Activated T-cell treated with anti-CD3 and anti-CD28 coated beads, Interleukin-2, amount 50 U/mL, for 1 hour (primary cell): ENCODE measurements at regions not wholly inside any gene's neighbourhood (a gene's known extent, or its start where the extent isn't known, plus 50 kb on each side); places are given as distances from the start of the nearest gene placed in this dataset.
"Not testable (repeated sequence)": the region's sequence is repeated elsewhere in the genome, so short reads cannot be mapped to it uniquely, and the experiment has no call there.

Experiments
- DNase-seq: peaks from one replicate; pipeline ENCODE4 v3.0.0-alpha.2; 2020

- no peak for DNase-seq
Observed at GRCh38 chr6:40146902-40147301, 212.6 kb upstream of the MOCS1 start.

GRCh38 chr6:40139447-40139846 lies 205.2 kb upstream of the MOCS1 start:
- DNase-seq, result no peak

GRCh38 chr6:40138273-40138720 lies 204.0 kb upstream of the MOCS1 start:
- DNase-seq, result no peak

- no peak for DNase-seq
Observed at GRCh38 chr6:40135491-40136072, 201.3 kb upstream of the MOCS1 start.

- DNase-seq, result not testable (repeated sequence)
Observed at GRCh38 chr6:40133981-40134380, 199.7 kb upstream of the MOCS1 start.

GRCh38 chr6:40131675-40132074 lies 197.4 kb upstream of the MOCS1 start:
- DNase-seq, result no peak

- no peak for DNase-seq
Observed at GRCh38 chr6:40128127-40128526, 193.9 kb upstream of the MOCS1 start.

- DNase-seq, result no peak
Observed at GRCh38 chr6:40125680-40126394, 191.6 kb upstream of the MOCS1 start.

- no peak for DNase-seq
Observed at GRCh38 chr6:40124924-40125323, 190.7 kb upstream of the MOCS1 start.

GRCh38 chr6:40116832-40117231 lies 182.6 kb upstream of the MOCS1 start:
- DNase-seq, result no peak

- no peak for DNase-seq
Observed at GRCh38 chr6:40112350-40112749, 178.1 kb upstream of the MOCS1 start.

GRCh38 chr6:40108736-40109135 lies 174.5 kb upstream of the MOCS1 start:
- DNase-seq, result no peak

- DNase-seq, result no peak
Observed at GRCh38 chr6:40106840-40107239, 172.6 kb upstream of the MOCS1 start.

- no peak for DNase-seq
Observed at GRCh38 chr6:40098774-40099173, 164.5 kb upstream of the MOCS1 start.

- no peak for DNase-seq
Observed at GRCh38 chr6:40097590-40097989, 163.3 kb upstream of the MOCS1 start.

GRCh38 chr6:40083141-40083920 lies 149.1 kb upstream of the MOCS1 start:
- no peak for DNase-seq

GRCh38 chr6:40082278-40083043 lies 148.2 kb upstream of the MOCS1 start:
- no peak for DNase-seq

GRCh38 chr6:40077736-40078135 lies 143.5 kb upstream of the MOCS1 start:
- DNase-seq, result no peak

GRCh38 chr6:40077315-40077714 lies 143.1 kb upstream of the MOCS1 start:
- DNase-seq, result no peak

- no peak for DNase-seq
Observed at GRCh38 chr6:40075056-40075590, 140.9 kb upstream of the MOCS1 start.

- no peak for DNase-seq
Observed at GRCh38 chr6:40074306-40075055, 140.2 kb upstream of the MOCS1 start.

- DNase-seq, result no peak
Observed at GRCh38 chr6:40066372-40066771, 132.1 kb upstream of the MOCS1 start.
